Endothelial cell of umbilical vein (primary cell): ENCODE measurements at regions not wholly inside any gene's neighbourhood (a gene's known extent, or its start where the extent isn't known, plus 50 kb on each side); places are given as distances from the start of the nearest gene placed in this dataset.

Experiments
- CTCF ChIP-seq, 2 donors: IDR thresholded peaks; 1 replicate in 1 of 2; 2 replicates in 1 of 2; pipeline ENCODE4 v1.5.1; 2011; ENCODE audit warnings: low read length in 2 of 2, mild to moderate bottlenecking in 2 of 2, moderate library complexity in 2 of 2, control low read depth in 1 of 2, inconsistent platforms in 1 of 2, low read depth in 1 of 2; ENCODE audit not compliant: insufficient read depth in 1 of 2; ENCODE audit errors: extremely low read depth in 1 of 2
- EZH2 ChIP-seq: IDR thresholded peaks from 2 replicates; pipeline ENCODE4 v1.6.1; 2012; ENCODE audit warnings: borderline replicate concordance, low read depth, mild to moderate bottlenecking, moderate library complexity, low read length, inconsistent platforms; ENCODE audit not compliant: severe bottlenecking
- FOS ChIP-seq: IDR thresholded peaks from 2 replicates; pipeline ENCODE4 v1.6.1; 2011; ENCODE audit warnings: mild to moderate bottlenecking, low read length, moderate library complexity, borderline replicate concordance; ENCODE audit not compliant: insufficient read depth
- GATA2 ChIP-seq: IDR thresholded peaks from 2 replicates; pipeline ENCODE4 v1.7.0; 2011; ENCODE audit warnings: low read depth, mild to moderate bottlenecking, moderate library complexity, mixed read lengths, low read length; ENCODE audit not compliant: insufficient read length, insufficient read depth
- JUN ChIP-seq: IDR thresholded peaks from 2 replicates; pipeline ENCODE4 v1.6.1; 2011; ENCODE audit warnings: borderline replicate concordance, low read depth; ENCODE audit not compliant: insufficient read length, insufficient read depth
- MAX ChIP-seq: IDR thresholded peaks from 2 replicates; pipeline ENCODE4 v1.6.1; 2011; ENCODE audit not compliant: insufficient read depth, insufficient read length
- POLR2A ChIP-seq: IDR thresholded peaks from 2 replicates; pipeline ENCODE4 v1.6.1; 2012; ENCODE audit warnings: low read depth, mild to moderate bottlenecking, control low read depth, low read length
- POLR2AphosphoS5 ChIP-seq: IDR thresholded peaks from 2 replicates; pipeline ENCODE4 v1.6.1; 2012; ENCODE audit warnings: low read depth, mild to moderate bottlenecking, control low read depth, low read length, moderate library complexity; ENCODE audit not compliant: insufficient read depth

GRCh38 chr1:78289603-78290002, 201.2 kb upstream of the PTGFR start:
- TF ChIP-seq POLR2A (no peak), GATA2 (no peak), CTCF (IDR thresholded peaks at IDR 0.05; ENCODE audit: extremely low read depth in 1 of 2, insufficient read depth in 1 of 2, low read depth in 1 of 2, low read length in 2 of 2) (no peak), JUN (no peak), EZH2 (no peak), FOS (no peak), POLR2AphosphoS5 (no peak), MAX (no peak)
